Cerebellar cortex (tissue), 1 donor: ENCODE measurements at regions not wholly inside any gene's neighbourhood (a gene's known extent, or its start where the extent isn't known, plus 50 kb on each side); places are given as distances from the start of the nearest gene placed in this dataset.

Experiments
- DNase-seq: peaks from one replicate; pipeline ENCODE4 v3.0.0-alpha.2; 2015; ENCODE audit warnings: low spot score

DNA sequence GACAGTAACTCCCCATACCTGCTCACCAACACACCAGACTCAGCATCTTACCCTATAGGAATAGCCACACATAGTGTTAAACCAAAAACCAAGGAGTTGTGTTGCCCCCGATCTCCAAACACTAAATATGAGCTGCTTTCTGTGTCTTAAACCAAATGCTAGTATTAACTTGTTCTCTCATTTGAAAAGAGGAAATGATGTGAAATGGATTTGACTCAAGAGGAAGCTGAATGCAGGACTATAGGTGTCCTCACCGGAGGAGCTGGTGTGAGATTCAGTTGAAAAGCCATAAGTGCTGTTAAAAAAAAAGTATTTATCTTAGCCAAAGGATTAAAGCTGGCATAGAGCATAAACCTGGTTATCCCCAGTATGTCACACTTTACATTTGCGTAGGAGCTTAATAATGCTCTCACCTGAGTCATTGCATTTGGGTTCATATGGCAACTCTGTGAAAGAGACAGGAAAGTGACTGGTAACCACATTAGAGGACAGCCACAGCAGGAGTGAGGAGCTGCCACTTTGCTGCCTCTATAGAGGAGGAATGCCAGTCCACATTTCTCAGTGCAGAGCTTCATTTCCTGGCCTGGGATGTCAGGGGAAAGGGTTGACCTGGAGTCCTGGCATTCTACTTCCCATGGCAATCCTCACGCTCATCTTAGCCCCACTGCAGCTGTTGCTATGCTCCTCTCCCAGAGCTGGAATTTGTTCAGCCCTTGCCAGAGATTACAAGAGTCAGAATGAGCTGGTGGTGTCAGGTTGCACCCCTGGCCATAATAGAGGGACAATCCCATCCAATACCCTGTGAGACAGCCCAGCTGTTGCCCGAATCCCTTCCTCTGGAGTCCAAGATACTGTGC, 143.3 kb upstream of the ANKFN1 start:
- DNase-seq: no peak

DNA sequence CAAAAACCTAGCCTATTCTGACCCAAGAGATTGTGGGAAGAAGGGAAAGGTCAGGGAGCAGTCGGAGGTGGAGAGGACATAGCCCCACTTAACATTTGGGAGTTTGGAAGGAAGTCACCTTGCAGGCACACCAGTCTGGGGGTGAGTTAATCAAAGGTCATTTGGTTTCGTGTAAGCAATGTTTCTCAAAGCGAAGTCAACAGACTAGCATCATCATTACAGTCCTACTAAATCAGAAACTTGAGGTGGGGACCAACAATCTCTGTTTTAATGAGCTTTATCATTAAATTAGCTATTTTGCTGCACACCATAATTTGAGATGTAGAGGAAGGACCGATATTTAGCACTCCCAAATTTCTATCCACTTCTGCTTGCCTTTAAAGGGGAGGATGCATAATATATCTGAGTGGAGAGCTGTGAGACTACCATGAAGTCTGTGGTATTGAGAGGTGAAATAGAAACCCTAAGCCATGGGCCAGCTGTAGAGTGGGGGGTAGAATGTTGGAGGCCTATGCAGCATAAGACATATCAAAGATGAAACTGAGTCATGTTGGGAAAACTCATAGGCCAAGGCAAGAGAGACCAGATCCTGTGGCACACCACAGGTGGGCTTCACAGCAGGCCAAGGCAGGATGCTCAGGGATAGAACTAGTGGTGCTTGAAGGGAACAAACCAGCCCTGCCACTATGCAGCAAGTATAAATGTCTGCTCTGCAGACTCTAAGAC, 141.7 kb upstream of the ANKFN1 start:
- DNase-seq: no peak

- DNase-seq: no peak
Observed at GRCh38 chr17:56018211-56018610, 135.1 kb upstream of the ANKFN1 start.

GRCh38 chr17:56020369-56020768, 132.9 kb upstream of the ANKFN1 start:
- no peak for DNase-seq

GRCh38 chr17:56021681-56022190, 131.5 kb upstream of the ANKFN1 start:
- DNase-seq: no peak

DNA sequence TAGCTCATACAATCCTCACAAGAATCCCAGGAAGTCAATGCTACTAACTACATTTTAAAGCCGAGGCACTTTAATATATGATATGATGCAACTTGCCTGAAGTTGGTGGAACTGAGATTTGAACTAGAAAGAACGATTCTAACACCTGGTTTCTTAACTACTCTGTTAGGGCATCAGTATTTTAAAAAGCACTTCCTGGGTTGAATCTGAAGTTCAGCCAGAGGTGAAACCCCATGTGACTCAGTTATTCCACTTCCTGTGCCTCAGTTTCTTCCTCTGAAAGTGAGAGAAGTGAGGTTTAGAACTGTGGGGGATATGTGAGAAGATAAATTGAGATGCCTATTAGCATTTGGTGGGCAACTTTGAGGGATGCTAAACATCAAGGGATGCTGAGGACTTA, 129.4 kb upstream of the ANKFN1 start:
- DNase-seq: no peak

GRCh38 chr17:56026915-56027314, 126.4 kb upstream of the ANKFN1 start:
- DNase-seq: no peak

DNA sequence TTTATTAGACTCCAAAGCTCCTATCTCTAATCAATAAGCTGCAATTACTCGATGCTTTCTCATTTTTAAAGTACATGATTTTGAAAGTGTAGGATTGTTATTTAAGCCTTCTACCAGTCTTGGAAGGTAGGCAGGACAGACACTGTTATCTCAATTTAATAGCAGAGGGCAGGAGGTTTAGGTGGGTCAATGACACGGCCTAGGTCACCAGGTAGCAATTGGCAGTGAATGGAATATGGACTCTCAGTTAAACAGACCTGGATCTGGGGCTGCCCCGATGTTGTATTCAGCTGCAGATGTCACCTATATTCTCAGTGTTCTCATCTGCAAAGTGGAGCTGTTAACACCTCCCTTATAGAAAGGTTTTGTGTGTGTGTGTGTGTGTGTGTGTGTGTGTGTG, 124.4 kb upstream of the ANKFN1 start:
- no peak for DNase-seq

DNA sequence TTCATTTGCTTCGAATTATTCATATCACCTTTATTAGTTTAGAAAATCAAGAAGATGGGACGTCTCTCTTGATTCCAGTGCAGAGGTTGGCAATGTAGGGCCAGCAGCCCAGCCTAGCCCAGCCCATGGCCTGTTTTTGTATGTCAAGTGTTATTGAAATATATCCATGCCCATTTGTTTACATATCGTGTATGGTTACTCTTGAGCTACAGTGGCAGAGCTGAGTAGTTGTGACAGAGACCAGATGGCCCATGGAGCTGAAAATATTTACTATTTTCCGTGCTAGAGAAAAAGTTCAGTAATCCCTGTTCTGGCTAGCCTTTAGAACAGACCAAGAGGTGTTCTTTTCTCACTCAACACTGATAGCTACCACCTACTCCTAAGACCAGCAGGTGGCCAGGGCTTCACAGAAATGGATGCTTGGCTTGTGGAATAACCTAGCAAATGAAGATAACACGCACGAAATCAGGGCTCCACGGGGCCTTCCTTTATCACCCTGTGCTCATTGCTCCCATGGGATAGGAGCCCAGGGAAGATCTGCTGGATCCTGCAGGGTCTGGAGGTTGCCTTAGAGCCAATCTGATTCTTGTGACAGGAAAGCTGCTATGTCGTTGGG, 123.2 kb upstream of the ANKFN1 start:
- no peak for DNase-seq

GRCh38 chr17:56031636-56032035, 121.6 kb upstream of the ANKFN1 start:
- DNase-seq: no peak

DNA sequence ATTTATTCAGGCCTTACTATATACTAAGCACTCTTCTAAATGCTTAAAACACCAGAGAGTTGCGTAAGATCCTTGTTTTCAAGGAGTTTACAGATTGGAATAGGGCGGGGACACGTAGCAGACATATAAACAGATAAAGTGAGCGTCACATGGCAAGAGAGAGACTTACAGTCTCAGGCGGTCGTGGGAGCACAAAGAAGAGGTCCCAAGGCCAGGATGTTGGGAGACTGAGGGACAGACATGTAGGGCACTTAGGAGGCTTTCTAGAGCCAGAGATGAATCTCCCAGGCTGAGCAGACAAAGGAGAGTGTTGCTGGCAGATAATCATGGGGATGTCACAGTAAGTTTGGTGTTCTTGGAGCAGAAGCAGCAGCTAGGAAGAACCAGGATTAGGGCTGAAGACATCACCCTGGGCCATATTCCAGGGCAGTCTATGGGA, 119.1 kb upstream of the ANKFN1 start:
- no peak for DNase-seq

DNA sequence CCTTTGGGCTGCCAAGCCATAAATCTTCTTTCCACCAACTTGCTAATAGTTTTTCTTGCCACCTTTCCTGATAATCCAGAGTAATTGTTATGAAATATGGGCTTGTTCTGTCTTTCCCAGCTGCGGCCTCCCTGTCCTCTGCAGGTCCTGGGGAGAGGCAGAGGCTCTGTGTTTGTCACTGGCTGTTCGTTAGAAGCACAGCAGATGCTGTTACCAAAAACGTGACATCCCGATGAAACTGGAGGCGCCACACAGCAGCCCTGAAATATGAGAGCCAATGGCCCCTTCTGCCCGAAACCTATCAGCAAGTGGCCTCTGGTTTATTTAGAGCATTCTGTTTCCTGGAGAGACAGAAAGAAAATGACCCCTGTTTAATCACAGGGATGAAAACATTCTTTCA, 115.1 kb upstream of the ANKFN1 start:
- no peak for DNase-seq

DNA sequence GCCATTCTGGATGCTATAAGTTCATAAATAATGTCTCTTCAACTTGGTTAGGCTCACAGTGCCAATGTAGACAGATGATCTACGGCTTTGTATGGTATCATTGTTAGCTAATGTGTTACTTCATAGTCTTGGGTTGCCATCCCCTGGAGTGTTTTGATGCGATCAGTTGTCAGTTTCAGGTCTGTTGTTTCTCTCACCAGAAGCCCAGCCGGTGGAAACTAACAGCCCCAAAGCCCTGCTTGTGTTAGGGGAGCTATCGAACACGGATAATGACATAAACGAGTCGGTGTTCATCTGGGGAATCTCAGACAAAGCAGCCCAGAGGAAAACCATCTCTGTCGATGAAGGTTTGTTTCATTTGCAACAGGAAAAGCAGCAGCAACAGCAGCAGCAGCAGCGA, 107.4 kb upstream of the ANKFN1 start:
- no peak for DNase-seq

GRCh38 chr17:56047331-56047730, 105.9 kb upstream of the ANKFN1 start:
- no peak for DNase-seq

GRCh38 chr17:56057869-56058268, 95.4 kb upstream of the ANKFN1 start:
- no peak for DNase-seq

- no peak for DNase-seq
Observed at GRCh38 chr17:56064506-56064905, 88.8 kb upstream of the ANKFN1 start.

- no peak for DNase-seq
Observed at GRCh38 chr17:56074361-56074890, 78.8 kb upstream of the ANKFN1 start.

- no peak for DNase-seq
Observed at GRCh38 chr17:56076980-56077379, 76.3 kb upstream of the ANKFN1 start.

GRCh38 chr17:56083475-56083874, 69.8 kb upstream of the ANKFN1 start:
- no peak for DNase-seq

DNA sequence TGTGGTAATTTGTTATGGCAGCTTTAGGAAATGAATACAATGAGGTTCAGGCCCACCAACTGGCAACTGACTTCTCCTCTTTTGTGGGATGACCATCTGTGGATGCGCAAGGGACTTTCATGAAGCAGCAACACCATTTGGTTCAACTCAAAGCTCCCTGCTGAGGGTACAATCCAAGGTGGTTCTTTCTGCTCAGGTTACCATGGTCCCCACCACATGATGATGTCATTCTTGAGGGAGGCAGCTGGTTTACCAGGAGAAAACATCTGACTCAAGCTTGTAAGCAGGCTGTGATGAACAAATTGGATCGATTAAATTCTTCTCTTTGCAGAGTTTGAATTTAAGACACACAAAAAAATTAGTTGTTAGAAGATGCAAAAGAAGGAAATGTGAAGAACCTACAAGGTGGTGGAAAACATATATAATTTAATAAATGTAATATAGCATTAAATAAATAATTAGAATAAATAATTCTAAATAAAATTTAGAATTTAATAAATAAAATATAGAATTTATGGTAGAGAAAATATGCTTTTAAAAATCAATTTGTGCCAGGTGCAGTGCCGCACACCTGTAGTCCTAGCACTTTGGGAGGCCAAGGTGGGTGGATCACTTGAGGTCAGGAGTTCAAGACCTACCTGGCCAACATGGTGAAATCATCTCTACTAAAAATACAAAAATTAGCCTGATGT, 67.6 kb upstream of the ANKFN1 start:
- no peak for DNase-seq

DNA sequence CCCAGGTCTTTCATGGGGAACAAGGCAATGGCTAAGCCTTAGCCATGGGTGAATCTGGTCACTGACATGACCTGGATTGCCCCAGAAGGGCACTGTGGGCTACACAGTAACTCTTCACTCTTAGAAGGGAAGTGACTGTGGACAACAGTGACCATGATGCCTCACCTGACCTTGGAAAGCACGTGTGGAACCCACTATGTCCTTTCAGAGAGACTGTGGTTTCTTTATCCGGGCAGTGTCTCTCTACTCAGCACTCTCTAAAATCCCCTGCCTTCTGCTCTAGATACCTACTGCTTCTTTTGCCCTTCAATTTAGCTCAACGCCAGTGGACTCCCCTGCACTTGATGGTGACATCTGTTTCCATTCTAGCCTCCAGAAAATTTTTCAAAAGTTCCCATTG, 66.1 kb upstream of the ANKFN1 start:
- no peak for DNase-seq
